Breast epithelium (tissue), 4 donors: ENCODE measurements at regions not wholly inside any gene's neighbourhood (a gene's known extent, or its start where the extent isn't known, plus 50 kb on each side); places are given as distances from the start of the nearest gene placed in this dataset.
A peak's percentile ranks its signal among the peaks of the same experiment; 100 is the strongest.

Experiments
- DNase-seq, 2 donors: peaks; one replicate each; pipeline ENCODE4 v3.0.0-alpha.2; 2019; ENCODE audit warnings: low spot score in 2 of 2
- H3K27ac ChIP-seq, 2 donors: fragments of 200-600 bp; sonication (generic) in 1 of 2; one replicate each; pipeline ENCODE4 v1.5.1; 2016 to 2019; ENCODE audit warnings: mild to moderate bottlenecking in 1 of 2
- H3K27me3 ChIP-seq, 2 donors: fragments of 200-600 bp; sonication (generic) in 1 of 2; one replicate each; pipeline versions ENCODE4 v1.5.1 to v1.6.0; 2017 to 2019; ENCODE audit warnings: control low read depth in 1 of 2, mild to moderate bottlenecking in 1 of 2
- H3K36me3 ChIP-seq: fragments of 200-600 bp; one replicate; pipeline ENCODE4 v1.5.1; 2019
- H3K4me1 ChIP-seq, 2 donors: fragments of 200-600 bp; sonication (generic); one replicate each; pipeline ENCODE4 v1.5.1; 2016 to 2019; ENCODE audit warnings: control low read depth in 1 of 2
- H3K4me3 ChIP-seq, 3 donors: fragments of 200-600 bp; sonication (generic); 1 replicate in 2 of 3; 2 replicates in 1 of 3; pipeline ENCODE4 v1.5.1; 2016 to 2019; ENCODE audit warnings: mild to moderate bottlenecking in 3 of 3, moderate library complexity in 2 of 3
- H3K9me3 ChIP-seq, 2 donors: fragments of 200-600 bp; sonication (generic) in 1 of 2; one replicate each; pipeline ENCODE4 v1.5.1; 2016 to 2019; ENCODE audit warnings: control low read depth in 1 of 2
- POLR2A ChIP-seq: fragments of 450-650 bp; IDR thresholded peaks from one replicate; pipeline ENCODE4 v1.6.1; 2016; ENCODE audit warnings: antibody characterized with exemption, mild to moderate bottlenecking, moderate library complexity
- POLR2AphosphoS5 ChIP-seq, 3 donors: sonication (generic); formaldehyde crosslinking; IDR thresholded peaks; one replicate each; pipeline ENCODE4 v1.6.1; 2017; ENCODE audit warnings: antibody characterized with exemption in 3 of 3
- intact Hi-C: fragments of 100-400 bp; cut with DNase I; formaldehyde crosslinking; loops from one replicate; pipeline ENCODE4 v1.15.1; 2023; ENCODE audit warnings: low total_unique reads
- TF ChIP-seq, protein P1 (sequence below), 3 donors: fragments of 450-650 bp; IDR thresholded peaks; one replicate each; pipeline ENCODE4 v1.5.1; 2016 to 2017; ENCODE audit warnings: antibody characterized with exemption in 3 of 3, mild to moderate bottlenecking in 3 of 3, moderate library complexity in 3 of 3

DNA sequence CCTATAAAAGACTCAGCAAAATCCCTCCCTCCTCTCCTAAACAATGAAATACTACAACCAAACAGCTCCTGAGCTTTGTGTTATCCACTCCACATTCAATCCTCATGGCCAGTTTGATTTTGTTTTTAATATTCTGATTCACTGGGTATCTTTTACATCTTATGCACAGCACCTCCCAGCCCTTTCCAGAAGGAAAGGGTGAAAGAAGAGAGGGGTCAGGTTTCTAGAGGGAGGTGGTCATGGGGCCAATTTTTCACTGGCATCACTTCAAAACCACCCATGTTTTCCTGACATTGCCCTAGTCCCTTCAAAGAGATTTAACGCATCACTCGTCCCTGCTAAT lies 315.6 kb downstream of the LPIN1 start:
- TF ChIP-seq POLR2A (no peak), POLR2AphosphoS5 (IDR thresholded peaks at IDR 0.05) (no peak)
- TF ChIP-seq, protein P1, sequence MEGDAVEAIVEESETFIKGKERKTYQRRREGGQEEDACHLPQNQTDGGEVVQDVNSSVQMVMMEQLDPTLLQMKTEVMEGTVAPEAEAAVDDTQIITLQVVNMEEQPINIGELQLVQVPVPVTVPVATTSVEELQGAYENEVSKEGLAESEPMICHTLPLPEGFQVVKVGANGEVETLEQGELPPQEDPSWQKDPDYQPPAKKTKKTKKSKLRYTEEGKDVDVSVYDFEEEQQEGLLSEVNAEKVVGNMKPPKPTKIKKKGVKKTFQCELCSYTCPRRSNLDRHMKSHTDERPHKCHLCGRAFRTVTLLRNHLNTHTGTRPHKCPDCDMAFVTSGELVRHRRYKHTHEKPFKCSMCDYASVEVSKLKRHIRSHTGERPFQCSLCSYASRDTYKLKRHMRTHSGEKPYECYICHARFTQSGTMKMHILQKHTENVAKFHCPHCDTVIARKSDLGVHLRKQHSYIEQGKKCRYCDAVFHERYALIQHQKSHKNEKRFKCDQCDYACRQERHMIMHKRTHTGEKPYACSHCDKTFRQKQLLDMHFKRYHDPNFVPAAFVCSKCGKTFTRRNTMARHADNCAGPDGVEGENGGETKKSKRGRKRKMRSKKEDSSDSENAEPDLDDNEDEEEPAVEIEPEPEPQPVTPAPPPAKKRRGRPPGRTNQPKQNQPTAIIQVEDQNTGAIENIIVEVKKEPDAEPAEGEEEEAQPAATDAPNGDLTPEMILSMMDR (IDR thresholded peaks at IDR 0.05), result no peak
- H3K36me3 ChIP-seq, result no peaks in the 10 kb centered on the region
- DNase-seq, result no peak
- no peaks in the 10 kb centered on the region for H3K9me3 ChIP-seq
- H3K27ac ChIP-seq, result peak overlapping the region in 1 of 2 donors; percentile 18
- intact Hi-C loops, result loop anchor here (10.0 kb wide), 1 partner anchor 1877 kb away; no protein-coding TSS in a partner anchor
- no peak overlapping the region for H3K4me3 ChIP-seq
- H3K4me1 ChIP-seq, result no peaks in the 10 kb centered on the region
- no peaks in the 10 kb centered on the region for H3K27me3 ChIP-seq

- TF ChIP-seq POLR2AphosphoS5 (IDR thresholded peaks at IDR 0.05) (no peak), POLR2A (no peak)
- TF ChIP-seq, protein P1 (IDR thresholded peaks at IDR 0.05), result no peak
- Histone ChIP-seq H3K9me3 (no peaks in the 10 kb centered on the region), H3K4me1 (no peaks in the 10 kb centered on the region), H3K27me3 (no peaks in the 10 kb centered on the region), H3K4me3 (no peak overlapping the region), H3K27ac (no peak overlapping the region), H3K36me3 (no peaks in the 10 kb centered on the region)
- no peak for DNase-seq
- intact Hi-C loops, result loop anchor here (10.0 kb wide), 1 partner anchor 1878 kb away; no protein-coding TSS in a partner anchor
Measured at GRCh38 chr2:12063210-12063609, 316.8 kb downstream of the LPIN1 start.

DNA sequence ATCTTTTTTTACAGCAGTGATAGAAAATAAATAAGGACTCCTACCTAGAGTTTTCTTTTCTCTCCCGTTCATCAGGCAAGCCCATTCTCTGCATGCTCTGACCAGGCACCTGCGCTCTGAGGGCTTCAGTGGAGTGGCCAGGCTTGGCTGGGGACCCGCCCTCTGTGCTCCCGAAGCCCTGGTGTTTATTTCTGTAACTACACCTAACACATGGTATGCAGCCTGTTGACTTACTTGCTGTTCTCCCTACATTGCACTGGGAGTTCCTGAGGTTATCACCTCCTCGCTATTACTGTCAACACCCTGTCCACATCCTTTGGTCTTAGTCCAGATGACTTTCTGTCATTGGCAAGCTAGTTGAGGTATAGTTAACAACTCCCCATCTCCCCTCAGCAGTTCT lies 317.7 kb downstream of the LPIN1 start:
- no peak for TF ChIP-seq POLR2A
- Histone ChIP-seq H3K36me3 (no peaks in the 10 kb centered on the region), H3K4me1 (no peaks in the 10 kb centered on the region), H3K27me3 (no peaks in the 10 kb centered on the region), H3K27ac (no peak overlapping the region), H3K9me3 (no peaks in the 10 kb centered on the region), H3K4me3 (no peak overlapping the region)
- no peak for DNase-seq
- intact Hi-C loops, result loop anchor here (10.0 kb wide), 1 partner anchor 1879 kb away; no protein-coding TSS in a partner anchor

GRCh38 chr2:12066116-12066515 lies 319.7 kb downstream of the LPIN1 start:
- no peaks in the 10 kb centered on the region for H3K27me3 ChIP-seq
- intact Hi-C loops, result loop anchor here (10.0 kb wide), 1 partner anchor 1881 kb away; no protein-coding TSS in a partner anchor

GRCh38 chr2:12066986-12067385 lies 320.6 kb downstream of the LPIN1 start:
- no peak for DNase-seq
- no peaks in the 10 kb centered on the region for H3K4me1 ChIP-seq
- H3K36me3 ChIP-seq, result no peaks in the 10 kb centered on the region
- H3K9me3 ChIP-seq, result no peaks in the 10 kb centered on the region
- H3K27ac ChIP-seq, result no peak overlapping the region
- H3K4me3 ChIP-seq, result no peak overlapping the region
- H3K27me3 ChIP-seq, result no peaks in the 10 kb centered on the region
- intact Hi-C loops, result loop anchor here (10.0 kb wide), 1 partner anchor 1882 kb away; no protein-coding TSS in a partner anchor
- TF ChIP-seq POLR2A (no peak), POLR2AphosphoS5 (IDR thresholded peaks at IDR 0.05) (no peak)
- TF ChIP-seq, protein P1 (IDR thresholded peaks at IDR 0.05), result no peak

More at GRCh38 chr2:12066116-12066515, 319.7 kb downstream of the LPIN1 start:
- Histone ChIP-seq H3K4me1 (no peaks in the 10 kb centered on the region), H3K27ac (no peak overlapping the region), H3K9me3 (no peaks in the 10 kb centered on the region), H3K36me3 (no peaks in the 10 kb centered on the region), H3K4me3 (no peak overlapping the region)
- no peak for DNase-seq
- TF ChIP-seq POLR2AphosphoS5 (IDR thresholded peaks at IDR 0.05) (no peak), POLR2A (no peak)
- TF ChIP-seq, protein P1 (IDR thresholded peaks at IDR 0.05), result no peak
